Activated effector memory CD4-positive, alpha-beta T cell treated with anti-CD3 and anti-CD28 coated beads, Interleukin-2, amount 50 U/mL, for 16 hours (primary cell): ENCODE measurements at regions not wholly inside any gene's neighbourhood (a gene's known extent, or its start where the extent isn't known, plus 50 kb on each side); places are given as distances from the start of the nearest gene placed in this dataset.
"Not testable (repeated sequence)": the region's sequence is repeated elsewhere in the genome, so short reads cannot be mapped to it uniquely, and the experiment has no call there.

ENCODE experiments used
- DNase-seq: peaks from one replicate; pipeline ENCODE4 v3.0.0-alpha.2; 2020

- no peak for DNase-seq
Observed at GRCh38 chr4:81700189-81700588, 228.5 kb upstream of the RASGEF1B start.

- DNase-seq = no peak
Observed at GRCh38 chr4:81698538-81699296, 227.0 kb upstream of the RASGEF1B start.

- DNase-seq = no peak
Observed at GRCh38 chr4:81694176-81694913, 222.6 kb upstream of the RASGEF1B start.

DNA sequence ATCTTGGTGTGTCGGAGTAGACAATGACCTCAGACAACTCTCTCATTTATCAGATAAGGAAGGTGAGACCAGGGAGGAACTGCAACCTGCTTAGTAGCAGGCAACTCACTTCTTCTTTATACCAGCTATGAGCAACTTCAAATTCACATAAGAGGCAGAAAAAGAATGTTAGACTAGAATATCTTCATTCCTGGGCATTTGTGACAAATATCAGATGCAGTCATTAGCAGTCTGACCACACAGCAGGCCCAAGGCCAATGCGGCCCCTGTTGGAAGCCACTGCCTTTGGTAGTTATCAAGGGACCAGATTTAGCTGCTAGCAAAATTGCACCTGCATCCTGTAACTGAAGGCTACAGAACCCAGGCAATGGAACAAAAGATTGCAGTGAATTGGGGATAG, 219.2 kb upstream of the RASGEF1B start:
- DNase-seq = no peak

GRCh38 chr4:81688085-81688484, 216.4 kb upstream of the RASGEF1B start:
- DNase-seq = no peak

GRCh38 chr4:81687471-81687870, 215.8 kb upstream of the RASGEF1B start:
- DNase-seq = no peak

DNA sequence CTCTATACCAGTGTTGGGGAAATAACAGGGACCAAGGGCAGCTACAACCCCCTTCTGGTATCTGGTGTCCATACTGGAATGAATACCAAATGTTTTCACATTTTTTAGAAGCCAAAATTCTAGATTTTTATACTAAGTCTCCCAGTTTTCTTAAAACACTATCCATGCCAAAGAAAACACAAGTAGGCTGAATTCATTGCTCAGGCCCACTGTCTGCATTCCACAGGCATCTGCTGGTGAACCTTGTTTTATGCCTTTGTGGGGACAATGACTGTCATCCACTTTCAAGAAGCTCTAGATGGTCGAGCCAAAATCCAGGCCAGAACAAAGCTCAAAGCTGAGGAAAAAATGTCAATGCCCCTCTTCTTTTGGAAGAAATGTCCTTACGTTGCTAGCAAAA, 213.4 kb upstream of the RASGEF1B start:
- DNase-seq = no peak

DNA sequence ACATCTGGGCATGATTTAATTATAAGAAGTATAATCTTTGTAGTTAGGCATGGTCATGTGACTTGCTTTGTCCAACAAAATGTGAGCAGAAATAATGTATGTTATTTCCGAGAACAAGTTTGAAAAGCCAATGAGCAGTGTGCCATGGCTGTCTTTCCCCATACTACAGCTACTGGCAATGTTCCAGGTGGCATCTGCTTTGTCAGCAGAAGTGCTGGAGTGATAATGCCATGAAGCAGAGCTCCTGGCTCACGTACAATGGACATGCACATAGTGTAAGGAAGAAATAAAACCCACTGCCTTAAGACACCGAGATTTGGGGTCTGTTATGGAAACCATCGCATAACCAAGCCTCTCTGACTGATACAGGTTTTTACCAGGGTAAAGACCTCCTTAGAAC, 212.6 kb upstream of the RASGEF1B start:
- no peak for DNase-seq

DNA sequence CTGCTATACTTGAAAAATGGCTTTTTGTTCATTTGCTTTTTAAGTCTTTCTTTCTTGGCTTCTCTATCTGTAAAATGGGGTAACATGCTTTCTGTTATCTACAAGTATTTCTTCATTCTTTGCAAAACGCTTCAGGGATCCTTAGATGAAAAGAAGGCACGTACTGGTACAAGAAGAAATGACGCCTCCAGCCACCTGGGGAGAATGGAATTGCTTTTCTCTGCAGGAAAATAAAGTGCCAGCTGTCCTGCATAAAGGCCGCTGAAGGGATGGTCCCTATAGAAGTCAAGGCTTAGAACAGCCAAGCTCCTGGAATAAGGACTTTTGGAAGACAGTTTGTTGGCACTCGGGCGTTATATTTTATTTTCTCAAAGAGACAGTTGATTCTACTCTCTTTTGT, 210.8 kb upstream of the RASGEF1B start:
- no peak for DNase-seq

- DNase-seq = no peak
Observed at GRCh38 chr4:81679315-81679714, 207.6 kb upstream of the RASGEF1B start.

- DNase-seq = no peak
Observed at GRCh38 chr4:81678801-81679200, 207.1 kb upstream of the RASGEF1B start.

- DNase-seq = no peak
Observed at GRCh38 chr4:81676537-81676936, 204.8 kb upstream of the RASGEF1B start.

DNA sequence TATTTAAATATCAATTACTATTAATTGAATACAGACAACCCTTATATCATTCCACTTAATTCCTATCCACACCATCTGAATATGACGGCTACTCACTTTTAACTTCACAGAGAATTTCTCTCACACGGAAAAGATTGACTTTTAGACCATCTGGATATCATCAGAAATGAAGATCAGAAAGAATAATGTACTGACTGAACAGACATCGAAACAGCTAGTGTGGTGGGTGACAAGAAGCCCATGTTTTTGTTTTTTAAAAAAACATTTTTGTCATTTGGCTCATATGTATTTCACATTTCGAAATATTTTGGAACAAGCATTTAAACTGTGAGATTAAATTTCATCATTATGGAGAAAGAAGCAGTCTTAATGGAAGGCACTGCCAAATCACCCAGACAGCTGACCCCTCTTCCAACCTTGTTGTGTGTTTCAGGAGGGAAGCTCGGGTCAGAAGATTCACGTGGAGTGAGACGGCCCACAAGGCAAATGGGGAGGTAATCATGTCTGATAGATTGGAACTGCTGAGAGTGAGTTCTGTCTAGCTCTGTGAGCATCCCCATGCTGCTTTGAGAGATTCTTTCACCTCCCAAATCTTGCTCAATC, 204.2 kb upstream of the RASGEF1B start:
- DNase-seq = no peak

- DNase-seq = no peak
Observed at GRCh38 chr4:81673961-81674360, 202.3 kb upstream of the RASGEF1B start.

DNA sequence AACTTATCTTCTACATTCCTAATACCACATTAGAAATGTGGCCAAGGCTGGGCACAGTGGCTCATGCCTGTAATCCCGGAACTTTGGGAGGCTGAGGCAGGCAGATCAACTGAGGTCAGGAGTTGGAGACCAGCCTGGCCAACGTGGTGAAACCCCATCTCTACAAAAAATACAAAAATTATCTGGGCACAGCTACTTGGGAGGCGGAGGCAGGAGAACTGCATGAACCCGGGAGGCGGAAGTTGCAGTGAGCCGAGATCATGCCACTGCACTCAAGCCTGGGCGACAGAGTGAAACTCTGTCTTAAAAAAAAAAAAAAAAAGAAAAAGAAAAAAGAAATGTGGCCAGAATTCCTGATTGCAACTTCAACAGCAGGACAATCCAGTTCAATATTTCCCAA, 196.6 kb upstream of the RASGEF1B start:
- not testable (repeated sequence) for DNase-seq

DNA sequence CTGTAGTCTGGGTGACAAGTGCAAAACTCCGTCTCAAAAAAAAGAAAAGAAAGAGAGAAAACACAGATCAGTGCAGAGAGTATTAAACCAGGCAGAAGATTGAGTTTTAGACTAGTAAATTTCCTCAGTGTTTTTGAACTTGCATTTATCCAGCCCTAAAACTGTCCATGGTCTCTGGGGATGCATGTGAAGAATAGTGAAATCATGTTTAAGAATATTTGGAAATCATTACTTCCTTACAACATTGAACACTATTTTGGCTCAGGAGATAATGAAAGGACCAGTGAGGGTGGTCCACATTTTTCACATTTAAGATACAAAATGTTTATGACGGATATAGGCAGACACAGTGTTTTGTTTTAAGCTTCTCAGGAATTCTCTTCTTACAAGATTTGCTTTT, 195.8 kb upstream of the RASGEF1B start:
- DNase-seq = no peak

GRCh38 chr4:81666491-81666890, 194.8 kb upstream of the RASGEF1B start:
- DNase-seq = no peak

GRCh38 chr4:81665649-81666048, 193.9 kb upstream of the RASGEF1B start:
- DNase-seq = no peak

GRCh38 chr4:81665045-81665444, 193.3 kb upstream of the RASGEF1B start:
- DNase-seq = no peak

DNA sequence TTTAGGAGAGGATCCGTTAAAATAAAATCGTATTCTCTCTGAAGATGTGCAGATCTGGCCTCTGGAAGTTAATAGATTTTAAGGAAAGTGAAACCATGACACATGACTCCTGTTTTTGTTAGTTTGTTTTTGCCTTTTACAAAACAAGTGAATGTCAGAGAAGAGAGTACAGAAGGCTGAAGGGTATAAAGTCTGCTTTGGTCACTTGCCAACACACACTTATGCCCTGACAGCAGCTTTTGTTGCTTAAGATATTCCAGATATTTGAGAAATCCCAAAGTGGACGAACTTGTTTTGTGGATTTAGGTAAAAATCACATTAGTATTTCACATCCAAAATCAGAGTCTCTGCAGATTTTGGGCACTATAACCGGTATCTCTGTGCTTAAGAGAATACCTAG, 192.4 kb upstream of the RASGEF1B start:
- no peak for DNase-seq

- no peak for DNase-seq
Observed at GRCh38 chr4:81663368-81663767, 191.7 kb upstream of the RASGEF1B start.

GRCh38 chr4:81659051-81659450, 187.3 kb upstream of the RASGEF1B start:
- DNase-seq = no peak

DNA sequence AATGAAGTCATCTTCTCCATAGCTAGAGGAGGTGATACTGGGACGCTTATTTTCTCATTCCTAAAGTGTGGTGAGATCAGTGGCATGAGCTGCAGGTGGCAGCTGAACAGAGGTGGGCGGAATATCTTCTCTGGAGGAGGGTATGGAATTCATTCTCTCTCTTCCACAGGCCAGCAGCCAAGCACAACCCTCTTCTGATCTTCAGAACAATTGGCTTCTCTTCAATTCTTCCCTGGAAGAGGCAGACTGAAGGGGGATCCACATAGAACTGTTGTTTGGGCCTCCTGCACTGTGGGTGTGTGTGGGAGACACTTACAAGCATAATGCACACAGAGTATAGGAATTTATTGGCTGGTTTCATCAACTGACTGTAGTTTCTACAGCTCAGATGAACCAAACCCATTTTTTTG, 180.4 kb upstream of the RASGEF1B start:
- no peak for DNase-seq

DNA sequence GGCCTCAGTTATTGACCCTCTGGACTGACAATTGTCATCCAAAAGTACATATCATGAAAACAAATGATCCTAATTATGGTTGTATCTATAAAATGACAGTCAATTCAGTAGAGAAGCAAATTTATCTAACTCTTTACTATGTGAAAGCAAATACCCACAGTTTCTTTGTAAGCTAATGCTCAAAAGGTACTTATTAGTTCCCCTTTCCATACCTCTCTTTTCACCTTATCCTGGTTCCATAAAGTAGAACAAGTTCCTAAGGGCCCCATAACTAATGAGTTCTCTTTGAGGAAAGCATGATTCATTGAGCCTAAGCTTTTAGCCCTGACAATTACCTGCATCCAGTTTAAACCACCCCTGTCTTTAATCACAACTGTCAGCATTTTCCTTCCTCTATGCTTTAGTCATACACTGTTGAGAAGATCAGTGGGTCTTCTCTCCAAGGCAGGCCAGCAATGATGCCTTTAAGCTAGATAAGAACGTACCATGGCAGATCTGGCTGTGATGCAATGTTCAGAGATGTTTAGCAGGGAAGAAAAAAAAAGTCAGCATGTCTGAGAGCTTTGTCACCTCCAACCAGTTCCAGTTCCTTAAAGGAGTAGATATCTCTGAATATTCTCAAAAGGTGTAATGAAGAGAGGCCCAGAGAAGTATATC, 179.7 kb upstream of the RASGEF1B start:
- DNase-seq = no peak
